ENCODE measurements at regions not wholly inside any gene's neighbourhood (a gene's known extent, or its start where the extent isn't known, plus 50 kb on each side); places are given as distances from the start of the nearest gene placed in this dataset.

GRCh38 chr9:108474356-108474755 lies 381.4 kb downstream of the ACTL7B start:
- Histone ChIP-seq H3K4me2 (replicated peaks; ENCODE audit: low read depth, low read length, poor library complexity, severe bottlenecking) (no peak overlapping the region), H4K20me1 (ENCODE audit: control insufficient read depth, insufficient read depth, low read length, poor library complexity, severe bottlenecking) (no peaks in the 10 kb centered on the region), H2AFZ (ENCODE audit: insufficient read depth, low read depth, low read length, poor library complexity, severe bottlenecking) (no peak overlapping the region), H3K4me1 (ENCODE audit: control insufficient read depth in 2 of 2, insufficient read depth in 2 of 2, low read length in 2 of 2) (no peaks in the 10 kb centered on the region), H3K9ac (ENCODE audit: low read length) (no peak overlapping the region), H3K36me3 (replicated peaks in 1 of 2; ENCODE audit: control extremely low read depth in 1 of 2, control insufficient read depth in 1 of 2, extremely low read depth in 1 of 2, insufficient read depth in 2 of 2, low read length in 1 of 2) (no peaks in the 10 kb centered on the region), H3K27ac (ENCODE audit: low read length in 2 of 2) (no peak overlapping the region), H3K79me2 (ENCODE audit: control insufficient read depth, insufficient read depth, low read length) (no peaks in the 10 kb centered on the region), H3K9me3 (ENCODE audit: control extremely low read depth in 1 of 3, control insufficient read depth in 2 of 3, insufficient read depth in 1 of 3, low read length in 2 of 3) (no peaks in the 10 kb centered on the region), H3K4me3 (ENCODE audit: control extremely low read depth in 1 of 5, extremely low read depth in 1 of 5, insufficient read depth in 1 of 5, low read depth in 2 of 5, low read length in 4 of 5) (no peak overlapping the region), H3K27me3 (replicated peaks in 1 of 4; ENCODE audit: control extremely low read depth in 1 of 4, control insufficient read depth in 3 of 4, insufficient read depth in 4 of 4, low read length in 3 of 4) (no peaks in the 10 kb centered on the region)
- POLR2A ChIA-PET: no interaction called here
- Mint-ChIP-seq H3K27ac (no peak overlapping the region), H3K9me3 (ENCODE audit: insufficient read depth) (peaks cover under 1% of the 10 kb centered on the region), H3K4me3 (no peak overlapping the region), H3K27me3 (no peaks in the 10 kb centered on the region), H3K4me1 (no peaks in the 10 kb centered on the region)
- no peak for TF ChIP-seq EZH2 (IDR thresholded peaks at IDR 0.05; ENCODE audit: borderline replicate concordance, insufficient read depth, low read depth, low read length, poor library complexity, severe bottlenecking)
- TF ChIP-seq CTCF (IDR thresholded peaks at IDR 0.05): no peak
- no peak for DNase-seq
- no peak for ATAC-seq (ENCODE audit: low read depth)
- CTCF ChIA-PET: no interaction called here
- intact Hi-C loops (cut with micrococcal nuclease): no loop called here
- WGBS (ENCODE audit: insufficient coverage): 89% methylated on average over 5 of the region's 6 CpGs

GRCh38 chr9:108473209-108474112 lies 382.3 kb downstream of the ACTL7B start:
- CTCF ChIA-PET: no interaction called here
- no peaks in the 10 kb centered on the region for H3K36me3 ChIP-seq (replicated peaks in 1 of 2; ENCODE audit: control extremely low read depth in 1 of 2, control insufficient read depth in 1 of 2, extremely low read depth in 1 of 2, insufficient read depth in 2 of 2, low read length in 1 of 2)
- H3K27me3 Mint-ChIP-seq: no peaks in the 10 kb centered on the region
- intact Hi-C loops (cut with micrococcal nuclease): no loop called here
- H3K9ac ChIP-seq (ENCODE audit: low read length): no peak overlapping the region
- H3K27ac ChIP-seq (ENCODE audit: low read length in 2 of 2): no peak overlapping the region
- DNase-seq (no peak), ATAC-seq (ENCODE audit: low read depth) (no peak)
- no peaks in the 10 kb centered on the region for H3K4me1 Mint-ChIP-seq
- H3K4me3 ChIP-seq (ENCODE audit: control extremely low read depth in 1 of 5, extremely low read depth in 1 of 5, insufficient read depth in 1 of 5, low read depth in 2 of 5, low read length in 4 of 5): no peak overlapping the region
- no peaks in the 10 kb centered on the region for H3K4me1 ChIP-seq (ENCODE audit: control insufficient read depth in 2 of 2, insufficient read depth in 2 of 2, low read length in 2 of 2)
- H3K4me3 Mint-ChIP-seq: no peak overlapping the region
- no peaks in the 10 kb centered on the region for H3K27me3 ChIP-seq (replicated peaks in 1 of 4; ENCODE audit: control extremely low read depth in 1 of 4, control insufficient read depth in 3 of 4, insufficient read depth in 4 of 4, low read length in 3 of 4)
- H4K20me1 ChIP-seq (ENCODE audit: control insufficient read depth, insufficient read depth, low read length, poor library complexity, severe bottlenecking): no peaks in the 10 kb centered on the region
- H3K79me2 ChIP-seq (ENCODE audit: control insufficient read depth, insufficient read depth, low read length): no peaks in the 10 kb centered on the region
- H3K9me3 Mint-ChIP-seq (ENCODE audit: insufficient read depth): peaks cover 4% of the 10 kb centered on the region
- POLR2A ChIA-PET: no interaction called here
- H3K27ac Mint-ChIP-seq: no peak overlapping the region
- 92% methylated on average over 6 of the region's 9 CpGs for WGBS (ENCODE audit: insufficient coverage)
- no peak overlapping the region for H3K4me2 ChIP-seq (replicated peaks; ENCODE audit: low read depth, low read length, poor library complexity, severe bottlenecking)
- H2AFZ ChIP-seq (ENCODE audit: insufficient read depth, low read depth, low read length, poor library complexity, severe bottlenecking): no peak overlapping the region
- no peaks in the 10 kb centered on the region for H3K9me3 ChIP-seq (ENCODE audit: control extremely low read depth in 1 of 3, control insufficient read depth in 2 of 3, insufficient read depth in 1 of 3, low read length in 2 of 3)
- TF ChIP-seq EZH2 (IDR thresholded peaks at IDR 0.05; ENCODE audit: borderline replicate concordance, insufficient read depth, low read depth, low read length, poor library complexity, severe bottlenecking) (no peak), CTCF (IDR thresholded peaks at IDR 0.05) (no peak)

All from B cell (primary cell).